Mucosa of descending colon (tissue), 3 donors: ENCODE measurements at regions not wholly inside any gene's neighbourhood (a gene's known extent, or its start where the extent isn't known, plus 50 kb on each side); places are given as distances from the start of the nearest gene placed in this dataset.

Experiments
- ATAC-seq: fragments of 200-7000 bp; cut with Tn5 transposase; one replicate; pipeline ENCODE4 v1.9.1; 2020; ENCODE audit warnings: mild to moderate bottlenecking, moderate library complexity
- DNase-seq, 3 donors: peaks; one replicate each; pipeline ENCODE4 v3.0.0-alpha.2; 2020
- H3K36me3 ChIP-seq: fragments of 200-600 bp; one replicate; pipeline ENCODE4 v1.8.0; 2021; ENCODE audit warnings: low read depth, mild to moderate bottlenecking
- H3K4me1 ChIP-seq: fragments of 200-600 bp; one replicate; pipeline ENCODE4 v1.8.0; 2021; ENCODE audit warnings: low read depth, mild to moderate bottlenecking
- H3K4me3 ChIP-seq: fragments of 200-600 bp; one replicate; pipeline ENCODE4 v1.8.0; 2021; ENCODE audit warnings: mild to moderate bottlenecking
- H3K9me3 ChIP-seq: fragments of 200-600 bp; one replicate; pipeline ENCODE4 v1.8.0; 2021; ENCODE audit warnings: mild to moderate bottlenecking
- CTCF ChIP-seq: fragments of 200-600 bp; IDR thresholded peaks from one replicate; pipeline ENCODE4 v1.8.0; 2022; ENCODE audit warnings: antibody characterized with exemption, mild to moderate bottlenecking
- intact Hi-C, 2 donors: fragments of 100-400 bp; cut with DNase I in 1 of 2; cut with micrococcal nuclease in 1 of 2; formaldehyde crosslinking; loops; one replicate each; pipeline versions ENCODE4 v1.11.0 to v1.11.1; 2022; cut with DNase I, micrococcal nuclease
- donor health status: DM: no; HTN: no; CAD: no; lungs with moderate emphysema.
- donor health status: DM: no; HTN: no; CAD: no.
- donor health status: DM: no; HTN: yes; CAD: no.

GRCh38 chr10:128468462-128468861 lies 342.2 kb upstream of the MKI67 start:
- ATAC-seq (no peak), DNase-seq (no peak)
- no peaks in the 10 kb centered on the region for H3K4me1 ChIP-seq
- no peak overlapping the region for H3K4me3 ChIP-seq
- no peaks in the 10 kb centered on the region for H3K36me3 ChIP-seq
- no peaks in the 10 kb centered on the region for H3K9me3 ChIP-seq
- intact Hi-C loops, result no loop called here
- TF ChIP-seq CTCF, result no peak

- no peaks in the 10 kb centered on the region for H3K36me3 ChIP-seq
- TF ChIP-seq CTCF, result no peak
- DNase-seq (no peak), ATAC-seq (no peak)
- H3K9me3 ChIP-seq, result no peaks in the 10 kb centered on the region
- intact Hi-C loops, result no loop called here
- H3K4me3 ChIP-seq, result no peak overlapping the region
- no peaks in the 10 kb centered on the region for H3K4me1 ChIP-seq
Measured at GRCh38 chr10:128469515-128469914, 343.3 kb upstream of the MKI67 start.

- Histone ChIP-seq H3K4me1 (no peaks in the 10 kb centered on the region), H3K9me3 (no peaks in the 10 kb centered on the region), H3K4me3 (no peak overlapping the region), H3K36me3 (no peaks in the 10 kb centered on the region)
- no peak for DNase-seq
- ATAC-seq, result no peak
- no peak for TF ChIP-seq CTCF
- intact Hi-C loops, result no loop called here
Measured at GRCh38 chr10:128470321-128470965, 344.2 kb upstream of the MKI67 start.

GRCh38 chr10:128471151-128471550 lies 344.9 kb upstream of the MKI67 start:
- DNase-seq (no peak), ATAC-seq (no peak)
- H3K4me1 ChIP-seq, result no peaks in the 10 kb centered on the region
- H3K36me3 ChIP-seq, result no peaks in the 10 kb centered on the region
- no peaks in the 10 kb centered on the region for H3K9me3 ChIP-seq
- no peak overlapping the region for H3K4me3 ChIP-seq
- TF ChIP-seq CTCF, result no peak
- intact Hi-C loops, result no loop called here

GRCh38 chr10:128472196-128472595 lies 346.0 kb upstream of the MKI67 start:
- Histone ChIP-seq H3K4me1 (no peaks in the 10 kb centered on the region), H3K4me3 (no peak overlapping the region), H3K36me3 (no peaks in the 10 kb centered on the region), H3K9me3 (no peaks in the 10 kb centered on the region)
- intact Hi-C loops, result no loop called here
- no peak for TF ChIP-seq CTCF
- no peak for ATAC-seq
- DNase-seq, result no peak

- H3K4me3 ChIP-seq, result no peak overlapping the region
- ATAC-seq (no peak), DNase-seq (no peak)
- no peak for TF ChIP-seq CTCF
- intact Hi-C loops, result no loop called here
- H3K9me3 ChIP-seq, result no peaks in the 10 kb centered on the region
- no peaks in the 10 kb centered on the region for H3K4me1 ChIP-seq
- no peaks in the 10 kb centered on the region for H3K36me3 ChIP-seq
Measured at GRCh38 chr10:128473396-128473795, 347.2 kb upstream of the MKI67 start.
